Activated CD4-positive, alpha-beta T cell treated with anti-CD3 and anti-CD28 coated beads for 36 hours (primary cell): ENCODE measurements at regions not wholly inside any gene's neighbourhood (a gene's known extent, or its start where the extent isn't known, plus 50 kb on each side); places are given as distances from the start of the nearest gene placed in this dataset.

Experiments used
- ATAC-seq: fragments of 200-7000 bp; cut with Tn5 transposase; one replicate; pipeline ENCODE4 v1.10.0; 2021; ENCODE audit warnings: mild to moderate bottlenecking, moderate library complexity
- CTCF ChIA-PET: fragments of 350-600 bp; sonication (Branson Sonifier 250); formaldehyde crosslinking; loops from one replicate; lab custom pipeline; 2021; ENCODE audit warnings: antibody characterized with exemption; lab: Charles Lee
- POLR2A ChIA-PET: fragments of 350-600 bp; sonication (Branson Sonifier 250); formaldehyde crosslinking; loops from one replicate; lab custom pipeline; 2021; ENCODE audit warnings: antibody characterized with exemption, inconsistent platforms; lab: Charles Lee
- DNase-seq: peaks from one replicate; pipeline ENCODE4 v3.0.0-alpha.2; 2020
- H3K27ac Mint-ChIP-seq: one replicate; pipeline ENCODE4 v1.8.0; 2021; ENCODE audit warnings: mixed read lengths
- H3K27me3 Mint-ChIP-seq: one replicate; pipeline ENCODE4 v1.8.0; 2021; ENCODE audit warnings: mixed read lengths
- H3K36me3 Mint-ChIP-seq: one replicate; pipeline ENCODE4 v1.8.0; 2021; ENCODE audit warnings: low read depth, mixed read lengths
- H3K4me1 Mint-ChIP-seq: one replicate; pipeline ENCODE4 v1.8.0; 2021; ENCODE audit warnings: mixed read lengths
- H3K4me3 Mint-ChIP-seq: one replicate; pipeline ENCODE4 v1.8.0; 2021; ENCODE audit warnings: mild to moderate bottlenecking, moderate library complexity, mixed read lengths
- H3K9me3 Mint-ChIP-seq: one replicate; pipeline ENCODE4 v1.8.0; 2021; ENCODE audit warnings: low read depth, mixed read lengths
- intact Hi-C, 2 experiments: fragments of 100-400 bp; cut with DNase I in 1 of 2; cut with micrococcal nuclease in 1 of 2; formaldehyde crosslinking; loops; one replicate each; pipeline versions ENCODE4 v1.14.2 to v1.15.1; 2022 to 2024; cut with DNase I, micrococcal nuclease

GRCh38 chrX:39832211-39832610, 265.5 kb downstream of the BCOR start:
- no peaks in the 10 kb centered on the region for H3K36me3 Mint-ChIP-seq
- ATAC-seq (no peak), DNase-seq (no peak)
- POLR2A ChIA-PET = no interaction called here
- H3K9me3 Mint-ChIP-seq = no peaks in the 10 kb centered on the region
- no peak overlapping the region for H3K27ac Mint-ChIP-seq
- H3K4me3 Mint-ChIP-seq = no peak overlapping the region
- H3K4me1 Mint-ChIP-seq = peaks cover 4% of the 10 kb centered on the region
- intact Hi-C loops = no loop called here
- no peaks in the 10 kb centered on the region for H3K27me3 Mint-ChIP-seq
- CTCF ChIA-PET = no interaction called here

GRCh38 chrX:39834600-39834999, 263.2 kb downstream of the BCOR start:
- ATAC-seq (peak; percentile 61), DNase-seq (no peak)
- Mint-ChIP-seq H3K27ac (no peak overlapping the region), H3K4me3 (no peak overlapping the region), H3K27me3 (no peaks in the 10 kb centered on the region), H3K4me1 (peaks cover 4% of the 10 kb centered on the region), H3K9me3 (no peaks in the 10 kb centered on the region), H3K36me3 (no peaks in the 10 kb centered on the region)
- intact Hi-C loops = no loop called here
- CTCF ChIA-PET = no interaction called here
- POLR2A ChIA-PET = no interaction called here

- Mint-ChIP-seq H3K4me1 (peaks cover 4% of the 10 kb centered on the region), H3K27me3 (no peaks in the 10 kb centered on the region), H3K4me3 (no peak overlapping the region), H3K27ac (no peak overlapping the region), H3K36me3 (no peaks in the 10 kb centered on the region), H3K9me3 (no peaks in the 10 kb centered on the region)
- intact Hi-C loops = no loop called here
- POLR2A ChIA-PET = no interaction called here
- ATAC-seq (no peak), DNase-seq (no peak)
- CTCF ChIA-PET = no interaction called here
Observed at GRCh38 chrX:39835241-39835640, 262.5 kb downstream of the BCOR start.

- ChIA-PET POLR2A (no interaction called here), CTCF (no interaction called here)
- no peak overlapping the region for H3K27ac Mint-ChIP-seq
- H3K9me3 Mint-ChIP-seq = no peaks in the 10 kb centered on the region
- H3K36me3 Mint-ChIP-seq = no peaks in the 10 kb centered on the region
- H3K27me3 Mint-ChIP-seq = no peaks in the 10 kb centered on the region
- no peak overlapping the region for H3K4me3 Mint-ChIP-seq
- no peak for DNase-seq
- peaks cover 4% of the 10 kb centered on the region for H3K4me1 Mint-ChIP-seq
- no peak for ATAC-seq
- intact Hi-C loops = no loop called here
Observed at GRCh38 chrX:39835776-39836175, 262.0 kb downstream of the BCOR start.

GRCh38 chrX:39836802-39837420, 260.8 kb downstream of the BCOR start:
- CTCF ChIA-PET = interaction anchor here (1.1 kb wide), 1 partner anchor 116 kb away, joined by 3 read pairs; no protein-coding TSS in a partner anchor
- Mint-ChIP-seq H3K9me3 (no peaks in the 10 kb centered on the region), H3K27ac (no peak overlapping the region), H3K27me3 (no peaks in the 10 kb centered on the region), H3K36me3 (no peaks in the 10 kb centered on the region), H3K4me3 (no peak overlapping the region), H3K4me1 (peaks cover 4% of the 10 kb centered on the region)
- DNase-seq (peak; percentile 27), ATAC-seq (peak; percentile 77)
- intact Hi-C loops = no loop called here
- POLR2A ChIA-PET = no interaction called here

- CTCF ChIA-PET = interaction anchor here (0.6 to 1.1 kb wide), 2 partner anchors 29 to 115 kb away, joined by 3 read pairs; no protein-coding TSS in a partner anchor
- DNase-seq (no peak), ATAC-seq (no peak)
- no peaks in the 10 kb centered on the region for H3K27me3 Mint-ChIP-seq
- H3K4me3 Mint-ChIP-seq = no peak overlapping the region
- no peaks in the 10 kb centered on the region for H3K36me3 Mint-ChIP-seq
- intact Hi-C loops = no loop called here
- peaks cover 4% of the 10 kb centered on the region for H3K4me1 Mint-ChIP-seq
- POLR2A ChIA-PET = no interaction called here
- H3K27ac Mint-ChIP-seq = no peak overlapping the region
- H3K9me3 Mint-ChIP-seq = no peaks in the 10 kb centered on the region
Observed at GRCh38 chrX:39837688-39838087, 260.1 kb downstream of the BCOR start.

GRCh38 chrX:39839371-39839770, 258.4 kb downstream of the BCOR start:
- no peaks in the 10 kb centered on the region for H3K27me3 Mint-ChIP-seq
- ATAC-seq = no peak
- H3K36me3 Mint-ChIP-seq = no peaks in the 10 kb centered on the region
- intact Hi-C loops = no loop called here
- peaks cover 4% of the 10 kb centered on the region for H3K4me1 Mint-ChIP-seq
- DNase-seq = no peak
- ChIA-PET CTCF (no interaction called here), POLR2A (no interaction called here)
- no peak overlapping the region for H3K27ac Mint-ChIP-seq
- no peaks in the 10 kb centered on the region for H3K9me3 Mint-ChIP-seq
- H3K4me3 Mint-ChIP-seq = no peak overlapping the region

- H3K36me3 Mint-ChIP-seq = no peaks in the 10 kb centered on the region
Observed at GRCh38 chrX:39840133-39840532, 257.6 kb downstream of the BCOR start.

GRCh38 chrX:39840581-39841093, 257.1 kb downstream of the BCOR start:
- Mint-ChIP-seq H3K27ac (no peak overlapping the region), H3K9me3 (no peaks in the 10 kb centered on the region), H3K4me1 (no peaks in the 10 kb centered on the region), H3K27me3 (no peaks in the 10 kb centered on the region), H3K36me3 (no peaks in the 10 kb centered on the region), H3K4me3 (no peak overlapping the region)
- ATAC-seq (no peak), DNase-seq (no peak)
- ChIA-PET CTCF (no interaction called here), POLR2A (no interaction called here)
- intact Hi-C loops = no loop called here

More at GRCh38 chrX:39840133-39840532, 257.6 kb downstream of the BCOR start:
- Mint-ChIP-seq H3K4me1 (no peaks in the 10 kb centered on the region), H3K27me3 (no peaks in the 10 kb centered on the region), H3K9me3 (no peaks in the 10 kb centered on the region), H3K27ac (no peak overlapping the region), H3K4me3 (no peak overlapping the region)
- intact Hi-C loops = no loop called here
- DNase-seq (no peak), ATAC-seq (no peak)
- ChIA-PET CTCF (no interaction called here), POLR2A (no interaction called here)

- no peak for DNase-seq
- ChIA-PET POLR2A (no interaction called here), CTCF (no interaction called here)
- Mint-ChIP-seq H3K27ac (no peak overlapping the region), H3K27me3 (no peaks in the 10 kb centered on the region), H3K4me3 (no peak overlapping the region), H3K4me1 (no peaks in the 10 kb centered on the region), H3K9me3 (no peaks in the 10 kb centered on the region), H3K36me3 (no peaks in the 10 kb centered on the region)
- no peak for ATAC-seq
- intact Hi-C loops = no loop called here
Observed at GRCh38 chrX:39841604-39842003, 256.2 kb downstream of the BCOR start.

- intact Hi-C loops = no loop called here
- CTCF ChIA-PET = no interaction called here
- Mint-ChIP-seq H3K36me3 (no peaks in the 10 kb centered on the region), H3K27ac (no peak overlapping the region), H3K27me3 (no peaks in the 10 kb centered on the region), H3K4me3 (no peak overlapping the region), H3K4me1 (no peaks in the 10 kb centered on the region), H3K9me3 (no peaks in the 10 kb centered on the region)
- POLR2A ChIA-PET = no interaction called here
- ATAC-seq (no peak), DNase-seq (no peak)
Observed at GRCh38 chrX:39842281-39842973, 255.3 kb downstream of the BCOR start.

- ATAC-seq (no peak), DNase-seq (no peak)
- no peaks in the 10 kb centered on the region for H3K4me1 Mint-ChIP-seq
- ChIA-PET CTCF (no interaction called here), POLR2A (no interaction called here)
- H3K36me3 Mint-ChIP-seq = no peaks in the 10 kb centered on the region
- H3K27ac Mint-ChIP-seq = no peak overlapping the region
- no peaks in the 10 kb centered on the region for H3K27me3 Mint-ChIP-seq
- no peaks in the 10 kb centered on the region for H3K9me3 Mint-ChIP-seq
- H3K4me3 Mint-ChIP-seq = no peak overlapping the region
- intact Hi-C loops = no loop called here
Observed at GRCh38 chrX:39843318-39843717, 254.4 kb downstream of the BCOR start.
